MM.1S (cell line): ENCODE measurements at regions not wholly inside any gene's neighbourhood (a gene's known extent, or its start where the extent isn't known, plus 50 kb on each side); places are given as distances from the start of the nearest gene placed in this dataset.

Experiments
- DNase-seq: peaks from one replicate; pipeline ENCODE4 v3.0.0-alpha.2; 2015
- H2AFZ ChIP-seq: fragments of 300-600 bp; sonication (generic); 2 replicates; pipeline ENCODE4 v1.6.0; 2016; ENCODE audit warnings: antibody characterized with exemption, low read length
- H3F3A ChIP-seq: fragments of 300-600 bp; sonication (generic); 2 replicates; pipeline ENCODE4 v1.6.1; 2016; ENCODE audit warnings: mild to moderate bottlenecking, antibody characterized with exemption, low read length, moderate library complexity, mixed read lengths; ENCODE audit not compliant: insufficient read depth
- H3K27ac ChIP-seq: fragments of 300-600 bp; sonication (generic); 2 replicates; pipeline ENCODE4 v1.5.1; 2016; ENCODE audit warnings: mild to moderate bottlenecking, low read length
- H3K27me3 ChIP-seq: fragments of 300-600 bp; sonication (generic); replicated peaks from 2 replicates; pipeline ENCODE4 v1.6.0; 2016; ENCODE audit warnings: low read length; ENCODE audit not compliant: insufficient read depth
- H3K36me3 ChIP-seq: fragments of 300-600 bp; sonication (generic); replicated peaks from 2 replicates; pipeline ENCODE4 v1.6.1; 2016; ENCODE audit warnings: mild to moderate bottlenecking, low read length, mixed read lengths; ENCODE audit not compliant: insufficient read depth
- H3K4me1 ChIP-seq: fragments of 300-600 bp; sonication (generic); 2 replicates; pipeline ENCODE4 v1.6.1; 2016; ENCODE audit warnings: low read length, mixed read lengths
- H3K4me2 ChIP-seq: fragments of 300-600 bp; sonication (generic); 2 replicates; pipeline ENCODE4 v1.6.0; 2016; ENCODE audit warnings: low read depth, low read length
- H3K4me3 ChIP-seq: fragments of 300-600 bp; sonication (generic); 2 replicates; pipeline ENCODE4 v1.5.1; 2016; ENCODE audit warnings: low read length, mixed read lengths
- H3K79me2 ChIP-seq: fragments of 300-600 bp; sonication (generic); 2 replicates; pipeline ENCODE4 v1.6.1; 2016; ENCODE audit warnings: mixed run types, low read length, mixed read lengths
- H3K9ac ChIP-seq: fragments of 300-600 bp; sonication (generic); 2 replicates; pipeline ENCODE4 v1.6.1; 2016; ENCODE audit warnings: low read length, mixed read lengths
- H3K9me2 ChIP-seq: fragments of 300-600 bp; sonication (generic); replicated peaks from 2 replicates; pipeline ENCODE4 v1.6.1; 2016; ENCODE audit warnings: mild to moderate bottlenecking, low read length, mixed read lengths; ENCODE audit not compliant: insufficient read depth
- H3K9me3 ChIP-seq: fragments of 300-600 bp; sonication (generic); replicated peaks from 2 replicates; pipeline ENCODE4 v1.6.1; 2016; ENCODE audit warnings: mild to moderate bottlenecking, low read length, mixed read lengths; ENCODE audit not compliant: insufficient read depth
- H4K20me1 ChIP-seq: fragments of 300-600 bp; sonication (generic); 2 replicates; pipeline ENCODE4 v1.6.1; 2016; ENCODE audit warnings: mild to moderate bottlenecking, low read length, moderate library complexity, mixed read lengths; ENCODE audit not compliant: insufficient read depth
- EZH2 ChIP-seq: fragments of 300-600 bp; sonication (generic); optimal IDR thresholded peaks from 2 replicates; pipeline ENCODE3; 2017; ENCODE audit warnings: low read depth, mild to moderate bottlenecking, antibody characterized with exemption, low read length, mixed read lengths
- EZH2phosphoT487 ChIP-seq: fragments of 300-600 bp; sonication (generic); IDR thresholded peaks from 2 replicates; pipeline ENCODE4 v1.6.1; 2018; ENCODE audit warnings: antibody characterized with exemption, low read length
- TF ChIP-seq, protein P1 (sequence below): fragments of 300-600 bp; sonication (generic); IDR thresholded peaks from 2 replicates; pipeline ENCODE4 v1.5.1; 2016; ENCODE audit warnings: antibody characterized with exemption, low read length, mixed read lengths

DNA sequence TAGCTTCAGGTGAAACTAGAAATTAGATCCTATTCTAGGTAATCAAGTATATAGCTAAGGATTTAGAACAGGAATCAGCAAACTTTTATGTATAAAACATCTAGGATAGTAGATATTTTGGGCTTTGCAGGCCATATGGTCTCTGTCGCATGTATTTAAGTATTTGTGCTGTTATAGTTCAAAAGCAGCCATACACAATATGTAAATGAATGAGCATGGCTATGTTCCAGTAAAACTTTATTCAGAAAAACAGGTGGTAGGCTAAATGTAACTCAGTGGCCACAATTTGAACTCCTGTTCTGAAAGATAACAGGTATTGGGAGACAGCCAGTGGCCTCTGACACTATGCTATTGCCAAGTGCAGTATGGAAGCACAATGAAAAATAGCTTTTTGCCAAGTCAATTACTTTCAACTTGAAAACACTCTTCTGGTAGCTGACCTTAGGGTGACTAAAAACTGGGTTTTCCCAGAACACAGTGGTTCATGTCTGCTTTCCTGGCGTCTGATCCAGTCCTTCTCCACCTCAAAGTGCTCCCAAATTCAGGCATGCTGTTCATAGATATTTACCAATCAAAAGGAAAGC, 304.7 kb upstream of the SYT4 start:
- H3K27ac ChIP-seq: no peak overlapping the region
- H3K9me2 ChIP-seq: no peaks in the 10 kb centered on the region
- no peaks in the 10 kb centered on the region for H4K20me1 ChIP-seq
- no peak overlapping the region for H3K4me2 ChIP-seq
- H3F3A ChIP-seq: no peaks in the 10 kb centered on the region
- H3K79me2 ChIP-seq: no peaks in the 10 kb centered on the region
- H3K27me3 ChIP-seq: no peaks in the 10 kb centered on the region
- DNase-seq: no peak
- peaks cover 5% of the 10 kb centered on the region; the same call in 1 of the 2 replicates for H3K4me1 ChIP-seq
- no peaks in the 10 kb centered on the region for H3K9me3 ChIP-seq
- no peaks in the 10 kb centered on the region for H3K36me3 ChIP-seq
- TF ChIP-seq EZH2phosphoT487 (no peak), EZH2 (no peak)
- TF ChIP-seq, protein P1, sequence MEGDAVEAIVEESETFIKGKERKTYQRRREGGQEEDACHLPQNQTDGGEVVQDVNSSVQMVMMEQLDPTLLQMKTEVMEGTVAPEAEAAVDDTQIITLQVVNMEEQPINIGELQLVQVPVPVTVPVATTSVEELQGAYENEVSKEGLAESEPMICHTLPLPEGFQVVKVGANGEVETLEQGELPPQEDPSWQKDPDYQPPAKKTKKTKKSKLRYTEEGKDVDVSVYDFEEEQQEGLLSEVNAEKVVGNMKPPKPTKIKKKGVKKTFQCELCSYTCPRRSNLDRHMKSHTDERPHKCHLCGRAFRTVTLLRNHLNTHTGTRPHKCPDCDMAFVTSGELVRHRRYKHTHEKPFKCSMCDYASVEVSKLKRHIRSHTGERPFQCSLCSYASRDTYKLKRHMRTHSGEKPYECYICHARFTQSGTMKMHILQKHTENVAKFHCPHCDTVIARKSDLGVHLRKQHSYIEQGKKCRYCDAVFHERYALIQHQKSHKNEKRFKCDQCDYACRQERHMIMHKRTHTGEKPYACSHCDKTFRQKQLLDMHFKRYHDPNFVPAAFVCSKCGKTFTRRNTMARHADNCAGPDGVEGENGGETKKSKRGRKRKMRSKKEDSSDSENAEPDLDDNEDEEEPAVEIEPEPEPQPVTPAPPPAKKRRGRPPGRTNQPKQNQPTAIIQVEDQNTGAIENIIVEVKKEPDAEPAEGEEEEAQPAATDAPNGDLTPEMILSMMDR: no peak
- no peak overlapping the region for H2AFZ ChIP-seq
- H3K4me3 ChIP-seq: no peak overlapping the region
- no peak overlapping the region for H3K9ac ChIP-seq

DNA sequence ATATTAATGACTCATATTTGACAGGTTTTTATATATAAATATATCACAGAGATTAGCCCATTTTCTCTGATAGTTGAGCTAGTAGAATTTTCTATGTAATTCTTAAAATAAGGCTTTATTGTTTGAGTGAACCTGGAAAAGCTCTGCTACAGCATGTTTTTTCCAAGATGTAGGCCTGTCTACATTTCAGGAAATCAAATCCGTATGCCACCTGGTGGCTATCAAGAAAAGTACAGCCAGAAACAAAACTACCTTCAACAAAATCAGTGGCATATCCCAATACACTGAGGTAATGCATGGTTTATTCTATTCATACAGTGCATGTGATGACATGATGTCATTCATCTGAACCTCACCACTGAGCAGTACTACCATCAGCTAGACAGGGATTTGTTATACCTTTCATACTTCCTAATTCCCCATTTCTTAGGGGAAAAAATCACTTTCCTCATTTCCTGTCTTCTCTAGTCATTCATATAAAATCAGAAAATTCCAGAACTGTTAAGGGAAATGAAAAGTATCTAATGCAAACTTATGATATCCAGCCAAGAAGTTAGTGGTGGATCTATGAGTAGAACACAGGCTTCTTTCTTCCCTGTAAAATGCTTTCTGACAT, 310.4 kb upstream of the SYT4 start:
- H3K27ac ChIP-seq: no peak overlapping the region
- H3K27me3 ChIP-seq: no peaks in the 10 kb centered on the region
- no peaks in the 10 kb centered on the region for H3K36me3 ChIP-seq
- H3F3A ChIP-seq: no peaks in the 10 kb centered on the region
- no peaks in the 10 kb centered on the region for H3K9me2 ChIP-seq
- no peaks in the 10 kb centered on the region for H3K9me3 ChIP-seq
- H2AFZ ChIP-seq: no peak overlapping the region
- peak; percentile 42 for DNase-seq
- TF ChIP-seq EZH2: no peak
- TF ChIP-seq, protein P1: peak; percentile 74
- H3K79me2 ChIP-seq: no peaks in the 10 kb centered on the region
- peaks cover 15% of the 10 kb centered on the region for H3K4me1 ChIP-seq
- no peak overlapping the region for H3K9ac ChIP-seq
- no peaks in the 10 kb centered on the region for H4K20me1 ChIP-seq
- H3K4me3 ChIP-seq: no peak overlapping the region
- no peak overlapping the region for H3K4me2 ChIP-seq

DNA sequence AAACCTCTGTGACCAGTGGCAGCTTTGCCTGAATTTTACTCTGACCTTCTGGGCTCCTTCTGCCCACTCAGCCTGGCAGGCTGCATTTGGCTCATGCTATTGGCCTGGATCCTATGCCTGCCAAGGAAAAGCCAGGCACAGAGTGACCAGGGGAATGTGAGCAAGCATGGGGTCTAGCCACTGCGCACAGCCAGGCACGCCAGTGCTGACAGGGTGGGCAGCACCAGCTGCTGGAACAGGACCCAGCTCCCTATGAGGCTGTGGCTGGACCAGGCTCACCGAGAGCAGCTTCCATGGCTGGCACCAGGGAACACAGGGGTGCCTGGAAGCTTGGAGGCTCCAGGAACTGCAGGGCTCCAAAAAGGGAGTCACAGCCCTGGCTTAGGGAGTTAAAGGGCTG, 311.5 kb upstream of the SYT4 start:
- no peak overlapping the region for H3K4me3 ChIP-seq
- no peaks in the 10 kb centered on the region for H3K9me3 ChIP-seq
- no peaks in the 10 kb centered on the region for H3K9me2 ChIP-seq
- H3K27me3 ChIP-seq: no peaks in the 10 kb centered on the region
- no peaks in the 10 kb centered on the region for H3K79me2 ChIP-seq
- H4K20me1 ChIP-seq: no peaks in the 10 kb centered on the region
- H3F3A ChIP-seq: no peaks in the 10 kb centered on the region
- H3K4me2 ChIP-seq: no peak overlapping the region
- TF ChIP-seq, protein P1: no peak
- TF ChIP-seq EZH2phosphoT487: no peak
- H3K4me1 ChIP-seq: peaks cover 15% of the 10 kb centered on the region
- H3K36me3 ChIP-seq: no peaks in the 10 kb centered on the region
- H3K27ac ChIP-seq: no peak overlapping the region
- H3K9ac ChIP-seq: no peak overlapping the region
- no peak for DNase-seq
- H2AFZ ChIP-seq: no peak overlapping the region
